Mesenchymal stem cell (in vitro differentiated cells and primary cell): ENCODE measurements at regions not wholly inside any gene's neighbourhood (a gene's known extent, or its start where the extent isn't known, plus 50 kb on each side); places are given as distances from the start of the nearest gene placed in this dataset.
A peak's percentile ranks its signal among the peaks of the same experiment; 100 is the strongest.
"Not testable (repeated sequence)": the region's sequence is repeated elsewhere in the genome, so short reads cannot be mapped to it uniquely, and the experiment has no call there.

Source experiments
- DNase-seq: peaks from one replicate; pipeline ENCODE4 v3.0.0-alpha.2; 2013
- H2AFZ ChIP-seq: one replicate; pipeline ENCODE4 v1.6.1; 2013; ENCODE audit warnings: low read depth, mild to moderate bottlenecking, control low read depth, inconsistent platforms, low read length, moderate library complexity
- H2AK5ac ChIP-seq: 2 replicates; pipeline ENCODE4 v1.6.1; 2013; ENCODE audit warnings: low read length, moderate library complexity, mild to moderate bottlenecking, inconsistent platforms; ENCODE audit not compliant: severe bottlenecking
- H2BK120ac ChIP-seq: one replicate; pipeline ENCODE4 v1.6.1; 2013; ENCODE audit warnings: low read depth, mild to moderate bottlenecking, inconsistent platforms, low read length, moderate library complexity
- H2BK12ac ChIP-seq, 2 experiments: one replicate each; pipeline ENCODE4 v1.6.1; 2013; ENCODE audit warnings: inconsistent platforms in 2 of 2, low read length in 2 of 2, mild to moderate bottlenecking in 2 of 2, moderate library complexity in 2 of 2, control low read depth in 1 of 2
- H2BK15ac ChIP-seq: one replicate; pipeline ENCODE4 v1.6.1; 2013; ENCODE audit warnings: mild to moderate bottlenecking, low read depth, inconsistent platforms; ENCODE audit not compliant: poor library complexity, severe bottlenecking
- H2BK5ac ChIP-seq: 2 replicates; pipeline ENCODE4 v1.6.1; 2013; ENCODE audit warnings: low read depth, mild to moderate bottlenecking, low read length, control low read depth, inconsistent platforms; ENCODE audit not compliant: poor library complexity, severe bottlenecking
- H3K14ac ChIP-seq, 2 experiments: one replicate each; pipeline ENCODE4 v1.6.1; 2013; ENCODE audit warnings: inconsistent platforms in 2 of 2, low read length in 2 of 2, control low read depth in 1 of 2, mild to moderate bottlenecking in 1 of 2, moderate library complexity in 1 of 2
- H3K18ac ChIP-seq, 2 experiments: one replicate each; pipeline ENCODE4 v1.6.1; 2013; ENCODE audit warnings: inconsistent platforms in 2 of 2, low read length in 2 of 2, control low read depth in 1 of 2, low read depth in 1 of 2, mild to moderate bottlenecking in 1 of 2
- H3K23ac ChIP-seq, 2 experiments: one replicate each; pipeline ENCODE4 v1.6.1; 2013; ENCODE audit warnings: inconsistent platforms in 2 of 2, low read length in 2 of 2, mild to moderate bottlenecking in 2 of 2, moderate library complexity in 2 of 2, control low read depth in 1 of 2
- H3K27ac ChIP-seq: 2 replicates; pipeline ENCODE4 v1.5.1; 2013; ENCODE audit warnings: mild to moderate bottlenecking, moderate library complexity, low read length, control low read depth, inconsistent platforms; ENCODE audit not compliant: poor library complexity, severe bottlenecking
- H3K27me3 ChIP-seq, 2 experiments: 2 replicates each; pipeline versions ENCODE4 v1.6.1 to v1.7.0; 2013; ENCODE audit warnings: low read length in 2 of 2, mild to moderate bottlenecking in 2 of 2, moderate library complexity in 2 of 2, control low read depth in 1 of 2, inconsistent platforms in 1 of 2; ENCODE audit not compliant: control insufficient read depth in 1 of 2, insufficient read depth in 1 of 2
- H3K36me3 ChIP-seq, 2 experiments: 2 replicates each; pipeline versions ENCODE4 v1.6.1 to v1.7.0; 2013; ENCODE audit warnings: low read length in 2 of 2, control low read depth in 1 of 2, inconsistent platforms in 1 of 2, low read depth in 1 of 2, mild to moderate bottlenecking in 1 of 2; ENCODE audit not compliant: insufficient read depth in 2 of 2, control insufficient read depth in 1 of 2
- H3K4ac ChIP-seq, 2 experiments: one replicate each; pipeline ENCODE4 v1.6.1; 2013; ENCODE audit warnings: inconsistent platforms in 2 of 2, low read length in 2 of 2, mild to moderate bottlenecking in 2 of 2, moderate library complexity in 2 of 2, control low read depth in 1 of 2, low read depth in 1 of 2
- H3K4me1 ChIP-seq: 2 replicates; pipeline ENCODE4 v1.6.1; 2013; ENCODE audit warnings: low read depth, low read length, control low read depth; ENCODE audit not compliant: control insufficient read depth, insufficient read depth
- H3K4me2 ChIP-seq: 2 replicates; pipeline ENCODE4 v1.6.1; 2013; ENCODE audit warnings: low read length, mild to moderate bottlenecking, inconsistent platforms; ENCODE audit not compliant: poor library complexity, severe bottlenecking
- H3K4me3 ChIP-seq, 2 experiments: 2 replicates each; pipeline versions ENCODE4 v1.5.1 to v1.7.0; 2013; ENCODE audit warnings: low read length in 2 of 2, mild to moderate bottlenecking in 2 of 2, control low read depth in 1 of 2, low read depth in 1 of 2; ENCODE audit not compliant: insufficient read depth in 1 of 2
- H3K79me1 ChIP-seq: replicated peaks from 2 replicates; pipeline ENCODE4 v1.6.1; 2013; ENCODE audit warnings: mild to moderate bottlenecking, control low read depth, low read length, inconsistent platforms; ENCODE audit not compliant: poor library complexity, severe bottlenecking
- H3K9ac ChIP-seq: 2 replicates; pipeline ENCODE4 v1.7.0; 2013; ENCODE audit warnings: mild to moderate bottlenecking, low read length, moderate library complexity
- H3K9me3 ChIP-seq: 2 replicates; pipeline ENCODE4 v1.7.0; 2013; ENCODE audit warnings: mild to moderate bottlenecking, low read length; ENCODE audit not compliant: control insufficient read depth
- H4K8ac ChIP-seq: one replicate; pipeline ENCODE4 v1.6.1; 2013; ENCODE audit warnings: inconsistent platforms, mild to moderate bottlenecking, low read length, moderate library complexity
- H4K91ac ChIP-seq: one replicate; pipeline ENCODE4 v1.6.1; 2013; ENCODE audit warnings: mild to moderate bottlenecking, low read length, inconsistent platforms
- WGBS: methylation state at CpG from one replicate; pipeline ENCODE4 v1.1.7; 2013; ENCODE audit warnings: mixed read lengths; 5-methylcytosine and 5-hydroxymethylcytosine counted together

- not testable (repeated sequence) for H4K8ac ChIP-seq, H3K9ac ChIP-seq, H3K9me3 ChIP-seq, H2BK5ac ChIP-seq, H2BK120ac ChIP-seq, H2AK5ac ChIP-seq, H3K79me1 ChIP-seq, H4K91ac ChIP-seq, H2BK15ac ChIP-seq, H3K4me2 ChIP-seq, H3K4ac ChIP-seq, H3K18ac ChIP-seq, H3K27ac ChIP-seq, H3K4me1 ChIP-seq, H3K23ac ChIP-seq, H3K36me3 ChIP-seq, H2BK12ac ChIP-seq, H3K4me3 ChIP-seq, H3K14ac ChIP-seq, H2AFZ ChIP-seq, H3K27me3 ChIP-seq
- WGBS: no CpG with 5 or more reads among the region's 5 CpGs
- DNase-seq: peak; percentile 73
Observed at GRCh38 chr7:73204898-73205297, 103.7 kb downstream of the NSUN5 start.

DNA sequence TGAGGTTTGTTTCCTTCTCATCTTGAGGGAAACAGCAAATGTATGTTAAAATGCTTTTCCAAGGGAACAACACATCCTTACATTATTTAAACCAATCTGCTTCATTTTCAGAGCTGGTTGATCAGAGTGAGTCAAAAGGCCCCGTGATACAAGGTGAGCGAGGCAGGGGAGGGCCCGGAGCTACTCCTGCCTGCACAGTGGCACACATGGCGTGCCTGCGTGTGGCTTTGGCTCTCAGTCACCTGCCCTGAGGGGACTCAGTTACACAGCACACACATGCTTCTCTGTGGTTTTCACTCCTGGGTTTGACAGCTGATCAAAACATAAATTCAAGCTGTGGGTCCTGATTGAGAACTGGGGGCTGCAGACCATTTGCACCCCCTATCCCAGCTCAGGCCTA is 105.3 kb downstream of the NSUN5 start:
- not testable (repeated sequence) for H4K8ac ChIP-seq, H3K4me2 ChIP-seq, H3K36me3 ChIP-seq, H3K27me3 ChIP-seq, H4K91ac ChIP-seq, H2BK15ac ChIP-seq, H2AK5ac ChIP-seq, H3K4me1 ChIP-seq, H3K14ac ChIP-seq, DNase-seq, H3K9ac ChIP-seq, H2BK120ac ChIP-seq, H3K27ac ChIP-seq, H2BK5ac ChIP-seq, H2BK12ac ChIP-seq, H3K4me3 ChIP-seq, H3K4ac ChIP-seq, H3K9me3 ChIP-seq, H2AFZ ChIP-seq, H3K18ac ChIP-seq, H3K79me1 ChIP-seq, H3K23ac ChIP-seq
- WGBS: no CpG with 5 or more reads among the region's 5 CpGs

- not testable (repeated sequence) for H2BK120ac ChIP-seq, H2BK5ac ChIP-seq, H4K91ac ChIP-seq, H3K9me3 ChIP-seq, H3K23ac ChIP-seq, H3K4me2 ChIP-seq, H3K4me1 ChIP-seq, H3K36me3 ChIP-seq, H3K27ac ChIP-seq, H3K79me1 ChIP-seq, DNase-seq, H3K9ac ChIP-seq, H2BK15ac ChIP-seq, H3K27me3 ChIP-seq, H3K4ac ChIP-seq, H2AFZ ChIP-seq, H3K18ac ChIP-seq, H4K8ac ChIP-seq, H3K14ac ChIP-seq, H2BK12ac ChIP-seq, H2AK5ac ChIP-seq, H3K4me3 ChIP-seq
- WGBS: 98% methylated on average over 7 of the region's 9 CpGs
Observed at GRCh38 chr7:73201264-73201663, 107.4 kb downstream of the NSUN5 start.

DNA sequence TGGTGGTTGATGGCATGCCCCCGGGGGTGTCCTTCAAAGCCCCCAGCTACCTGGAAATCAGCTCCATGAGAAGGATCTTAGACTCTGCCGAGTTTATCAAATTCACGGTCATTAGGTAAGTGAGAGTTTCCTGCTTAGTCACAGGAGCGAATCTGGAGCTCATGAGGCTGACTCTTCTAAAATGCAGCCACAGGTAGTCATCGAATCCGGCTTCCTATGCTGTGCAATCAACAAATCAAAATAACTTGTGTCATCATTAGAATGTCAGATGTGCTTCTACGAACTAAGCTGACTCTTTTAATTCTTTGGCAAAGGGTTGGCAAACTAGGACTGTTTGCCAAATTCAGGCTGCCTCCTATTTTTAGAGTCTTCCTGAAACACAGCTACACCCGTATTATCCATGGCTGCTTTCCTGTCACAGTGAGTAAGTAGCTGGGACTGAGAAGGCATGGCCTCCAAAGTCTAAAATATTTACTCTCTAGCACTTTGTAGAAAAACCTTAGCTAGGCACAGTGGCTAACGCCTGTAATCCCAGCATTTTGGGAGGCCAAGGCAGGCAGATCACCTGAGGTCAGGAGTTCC is 108.0 kb downstream of the NSUN5 start:
- H3K27ac ChIP-seq, H2BK120ac ChIP-seq, H2BK5ac ChIP-seq, DNase-seq, H3K4ac ChIP-seq, H3K14ac ChIP-seq, H2BK12ac ChIP-seq, H3K18ac ChIP-seq, H3K36me3 ChIP-seq, H3K4me3 ChIP-seq, H3K4me2 ChIP-seq, H3K27me3 ChIP-seq, H3K23ac ChIP-seq, H3K79me1 ChIP-seq, H2BK15ac ChIP-seq, H2AK5ac ChIP-seq, H4K8ac ChIP-seq, H2AFZ ChIP-seq, H3K9me3 ChIP-seq, H4K91ac ChIP-seq, H3K9ac ChIP-seq, H3K4me1 ChIP-seq: not testable (repeated sequence)
- WGBS: no CpG with 5 or more reads among the region's 9 CpGs
